ENCODE measurements at regions not wholly inside any gene's neighbourhood (a gene's known extent, or its start where the extent isn't known, plus 50 kb on each side); places are given as distances from the start of the nearest gene placed in this dataset.

- no peak for TF ChIP-seq CTCF (conservative IDR thresholded peaks at IDR 0.05)
- no peak overlapping the region for H3K27ac ChIP-seq
These were observed 100.2 kb upstream of the PRICKLE1 start for GRCh38 chr12:42689699-42690098.

- TF ChIP-seq CTCF (conservative IDR thresholded peaks at IDR 0.05): no peak
- H3K27ac ChIP-seq: no peak overlapping the region
These were observed 97.1 kb upstream of the PRICKLE1 start for GRCh38 chr12:42686514-42687172.

DNA sequence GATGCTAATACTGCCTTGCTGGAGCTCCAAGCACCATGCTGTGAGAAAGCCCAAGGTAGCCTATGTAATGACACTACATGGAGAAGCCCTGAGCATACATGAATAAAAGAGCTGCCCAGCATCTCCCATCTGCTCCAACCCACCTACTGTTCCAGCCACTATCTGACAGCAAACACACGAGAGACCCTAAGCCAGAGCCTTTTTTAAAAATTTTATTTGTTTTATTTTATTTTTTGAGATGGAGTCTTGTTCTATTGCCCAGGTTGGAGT, 95.2 kb upstream of the PRICKLE1 start:
- no peak for TF ChIP-seq CTCF (conservative IDR thresholded peaks at IDR 0.05)
- H3K27ac ChIP-seq: no peak overlapping the region

GRCh38 chr12:42683933-42684801, 94.6 kb upstream of the PRICKLE1 start:
- H3K27ac ChIP-seq: no peak overlapping the region
- TF ChIP-seq CTCF (conservative IDR thresholded peaks at IDR 0.05): no peak

- H3K27ac ChIP-seq: no peak overlapping the region
- no peak for TF ChIP-seq CTCF (conservative IDR thresholded peaks at IDR 0.05)
These were observed 93.7 kb upstream of the PRICKLE1 start for GRCh38 chr12:42683266-42683665.

- no peak overlapping the region for H3K27ac ChIP-seq
- TF ChIP-seq CTCF (conservative IDR thresholded peaks at IDR 0.05): no peak
These were observed 89.9 kb upstream of the PRICKLE1 start for GRCh38 chr12:42679466-42679865.

DNA sequence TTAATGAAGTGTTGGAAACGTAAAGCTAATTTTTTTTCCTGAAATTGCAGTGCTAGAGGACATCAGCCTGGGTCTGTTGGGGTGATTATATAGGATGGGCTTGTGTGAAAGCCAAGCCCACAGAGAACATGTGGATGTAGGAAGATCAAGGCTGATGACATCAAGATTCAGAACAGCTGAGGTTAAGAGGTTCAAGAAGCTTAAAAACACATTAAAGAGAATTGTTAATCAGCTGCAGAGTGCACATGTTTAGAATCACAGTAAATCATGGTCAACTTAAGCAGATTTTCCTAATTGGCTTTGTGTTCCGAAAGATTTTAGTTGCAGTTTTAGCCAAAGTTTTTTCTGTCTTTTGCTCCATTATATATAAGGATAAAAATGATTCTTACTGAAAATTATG, 87.9 kb upstream of the PRICKLE1 start:
- TF ChIP-seq CTCF (conservative IDR thresholded peaks at IDR 0.05): no peak
- no peak overlapping the region for H3K27ac ChIP-seq
